HG03097 (cell line): ENCODE measurements at regions not wholly inside any gene's neighbourhood (a gene's known extent, or its start where the extent isn't known, plus 50 kb on each side); places are given as distances from the start of the nearest gene placed in this dataset.
"Not testable (repeated sequence)": the region's sequence is repeated elsewhere in the genome, so short reads cannot be mapped to it uniquely, and the experiment has no call there.

Experiments used
- ATAC-seq: cut with Tn5 transposase; IDR thresholded peaks from one replicate; pipeline ENCODE4 v1.9.1; 2021; ENCODE audit not compliant: unreplicated experiment, low FRiP score

DNA sequence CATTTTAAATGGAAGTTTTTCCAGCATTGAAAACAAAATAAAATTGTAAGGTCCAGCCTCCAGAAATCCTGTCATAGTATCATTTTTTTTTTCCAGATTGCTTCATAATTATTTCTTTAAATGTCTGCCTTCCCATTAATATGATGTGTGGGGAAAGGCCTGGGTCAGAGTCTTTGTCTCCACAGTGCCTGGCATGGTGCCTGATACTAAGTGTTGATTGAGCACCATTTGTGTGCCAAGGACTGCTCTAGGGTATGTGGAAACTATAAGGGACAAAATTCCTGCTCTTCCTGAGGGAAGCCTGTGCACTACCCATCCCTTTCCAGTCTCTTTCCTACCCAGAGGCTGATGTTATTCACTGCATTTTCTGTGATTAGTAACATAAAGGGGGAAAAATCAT is 53.1 kb upstream of the BEND4 start:
- ATAC-seq = no peak

DNA sequence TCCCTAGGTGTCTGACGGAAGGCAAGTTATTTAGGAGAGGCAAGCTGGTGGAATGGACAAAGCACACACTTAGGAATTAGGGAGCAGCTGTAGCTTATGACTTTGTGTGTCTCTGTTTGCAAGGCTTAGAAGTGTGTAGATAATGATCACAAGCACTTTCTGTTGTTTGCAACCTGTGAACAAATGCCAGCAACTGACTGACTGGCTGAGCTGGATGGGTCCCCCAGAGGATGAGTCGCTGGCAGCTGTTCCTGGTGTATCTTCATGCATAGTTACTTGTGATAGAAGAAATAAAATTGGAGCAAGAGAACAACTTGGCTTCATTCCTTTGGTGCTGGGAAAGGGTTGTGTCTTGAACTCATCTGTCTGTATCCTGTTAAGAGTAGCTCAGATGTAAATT is 64.2 kb upstream of the BEND4 start:
- ATAC-seq = no peak

DNA sequence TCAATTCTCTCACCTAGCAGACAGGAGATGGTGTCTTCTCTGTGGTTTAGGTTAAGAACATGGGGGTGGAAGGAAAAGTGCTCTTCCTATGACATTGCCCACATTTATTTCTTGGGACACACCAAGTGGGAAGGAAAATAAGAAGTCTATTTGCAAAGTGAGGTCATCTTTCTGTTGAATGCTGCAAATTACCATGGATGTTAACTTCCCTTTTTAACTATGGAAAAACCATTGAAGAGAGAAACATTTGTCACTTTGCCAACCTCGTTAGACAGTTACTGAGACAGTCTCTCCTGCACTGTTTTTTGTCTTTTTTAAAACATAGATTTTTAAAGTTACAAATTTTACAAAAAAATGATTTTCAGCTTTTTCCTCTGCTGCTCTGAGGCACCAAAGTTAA is 72.8 kb upstream of the BEND4 start:
- no peak for ATAC-seq

DNA sequence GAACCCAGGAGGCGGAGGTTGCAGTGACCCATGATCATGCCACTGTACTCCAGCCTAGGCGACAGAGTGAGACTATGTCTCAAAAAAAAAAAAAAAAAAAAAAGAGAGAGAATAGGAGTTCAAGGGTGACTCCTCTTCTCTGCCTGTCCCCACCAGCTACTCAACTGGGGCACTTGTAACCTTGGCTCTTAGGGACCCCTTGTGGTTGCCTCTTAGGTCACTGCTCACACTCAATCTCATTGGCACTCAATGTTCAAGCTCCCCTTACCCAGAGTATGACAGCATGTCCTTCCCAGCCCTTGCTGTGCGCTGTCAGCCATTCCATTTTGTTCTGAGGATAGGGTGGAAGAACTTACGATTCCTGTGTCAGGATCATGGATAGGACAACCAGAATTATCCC is 82.4 kb upstream of the BEND4 start:
- no peak for ATAC-seq

DNA sequence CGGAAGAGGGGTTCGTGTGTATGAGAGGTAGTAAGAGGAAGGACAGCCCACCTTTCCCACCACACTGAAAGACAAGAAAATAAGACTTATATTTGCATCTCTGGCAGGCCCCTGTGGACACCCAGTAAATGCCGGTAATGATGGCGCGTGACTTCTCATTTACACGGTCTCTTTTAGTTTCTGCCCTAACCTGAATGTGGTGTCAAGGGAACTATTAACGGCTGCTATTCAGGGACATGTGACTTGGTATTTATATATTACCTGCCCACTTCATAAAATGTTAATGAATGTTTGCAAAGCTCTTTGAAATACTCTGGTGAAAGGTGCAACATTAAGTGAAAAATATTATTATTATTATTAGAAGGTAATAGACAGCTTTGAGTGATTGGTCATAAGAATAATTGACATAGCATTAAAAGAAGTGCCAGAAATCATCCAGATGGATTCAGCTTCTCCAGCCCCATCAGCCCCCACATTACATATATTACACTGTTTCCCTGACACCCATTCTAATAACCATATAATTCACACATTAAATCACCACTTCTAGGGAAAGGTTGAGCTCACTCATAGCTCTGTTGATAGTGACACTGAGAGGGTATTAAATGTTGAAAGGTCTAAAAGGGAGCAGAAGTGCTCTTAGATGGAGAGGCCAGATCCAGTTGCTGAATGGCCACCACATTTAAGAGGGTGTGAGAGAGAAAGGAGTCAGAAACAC is 83.0 kb upstream of the BEND4 start:
- no peak for ATAC-seq

DNA sequence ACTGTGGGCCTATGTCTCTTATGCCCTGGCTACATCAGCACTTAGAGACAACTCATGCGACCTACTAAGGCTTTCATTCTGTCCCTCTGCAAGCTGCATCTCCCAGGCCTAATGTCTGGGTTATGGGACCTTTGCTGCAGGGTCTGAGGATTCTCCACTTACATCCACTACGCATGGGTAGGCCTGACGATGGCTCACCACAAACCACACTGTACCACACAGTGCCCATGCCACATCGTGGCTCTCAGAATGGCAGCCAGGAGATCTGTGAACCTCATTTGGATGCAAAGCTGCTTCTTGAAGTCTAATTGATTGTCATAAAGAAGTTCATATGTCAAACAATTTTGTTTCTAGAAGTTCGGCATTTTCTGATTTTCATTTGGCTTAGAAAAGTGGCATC is 84.6 kb upstream of the BEND4 start:
- no peak for ATAC-seq

DNA sequence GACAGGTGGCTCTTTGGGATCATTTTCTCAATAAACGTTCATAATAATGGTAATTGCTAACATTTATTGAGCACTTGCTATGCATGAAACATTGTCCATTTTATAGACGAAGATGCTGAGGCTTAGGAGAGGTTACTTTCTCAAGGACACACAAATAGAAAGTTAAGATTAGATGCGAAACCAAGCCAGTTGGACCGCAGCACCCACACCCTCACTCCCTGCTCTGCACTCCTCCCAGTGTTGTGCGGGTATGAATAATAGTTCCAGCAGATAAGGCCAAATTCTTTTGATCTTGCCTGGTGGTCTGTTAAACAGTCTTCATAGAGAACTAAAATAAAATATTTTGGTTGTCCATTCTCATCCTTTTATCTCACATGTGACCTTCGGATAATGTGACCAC is 85.0 kb upstream of the BEND4 start:
- ATAC-seq = no peak

DNA sequence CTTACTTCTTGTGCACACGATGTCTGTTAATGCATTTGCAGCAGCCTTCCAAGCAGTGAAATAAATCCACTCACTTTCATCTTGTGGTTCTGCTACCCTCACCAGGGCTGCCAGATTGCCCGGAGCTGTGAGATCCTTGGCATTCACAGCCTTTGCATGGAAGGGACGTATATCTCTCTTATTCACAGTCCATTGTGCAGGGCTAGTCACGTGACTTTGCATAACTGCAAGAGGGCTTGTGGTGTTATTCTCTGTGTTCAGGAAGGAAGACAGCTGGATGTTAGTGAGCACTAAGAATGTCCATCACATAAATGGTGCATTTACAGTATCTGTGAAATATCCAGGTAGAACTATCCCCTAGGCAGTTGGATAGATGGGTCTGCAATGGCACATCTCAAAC is 96.5 kb upstream of the BEND4 start:
- ATAC-seq = no peak

DNA sequence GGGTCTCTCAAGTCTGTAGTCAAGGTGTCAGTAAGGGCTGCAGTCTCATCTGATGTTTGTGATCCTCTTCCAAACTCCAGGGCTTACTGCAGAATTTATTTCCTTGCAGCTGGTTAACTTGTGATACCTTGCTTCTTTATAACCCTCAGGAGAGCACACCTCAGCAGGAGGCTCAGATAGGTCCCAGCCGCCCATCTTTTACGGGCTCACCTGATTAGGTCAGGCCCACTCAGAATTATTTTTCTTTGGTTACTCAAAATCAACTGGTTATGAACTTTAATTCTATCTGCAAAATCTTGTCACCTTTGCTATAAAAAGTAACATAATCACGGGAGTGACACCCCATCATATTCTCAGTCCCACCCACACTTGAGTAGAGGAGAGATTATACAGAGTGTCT is 99.9 kb upstream of the BEND4 start:
- ATAC-seq = no peak

DNA sequence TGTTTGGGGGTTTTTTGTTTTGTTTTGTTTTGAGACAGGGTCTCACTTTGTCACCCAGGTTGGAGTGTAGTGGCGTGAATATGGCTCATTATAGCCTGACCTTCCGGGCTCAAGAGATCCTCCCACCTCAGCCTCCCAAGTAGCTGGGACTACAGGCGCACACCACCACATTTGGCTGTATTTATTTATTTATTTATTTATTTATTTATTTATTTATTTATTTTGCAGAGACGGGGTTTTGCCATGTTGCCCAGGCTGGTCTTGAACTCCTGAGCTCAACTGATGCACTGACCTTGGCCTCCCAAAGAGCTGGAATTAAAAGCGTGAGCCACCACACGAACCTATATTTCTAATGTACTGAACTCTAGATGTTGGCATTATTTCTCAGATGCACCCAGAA is 105.2 kb upstream of the BEND4 start:
- ATAC-seq = not testable (repeated sequence)

DNA sequence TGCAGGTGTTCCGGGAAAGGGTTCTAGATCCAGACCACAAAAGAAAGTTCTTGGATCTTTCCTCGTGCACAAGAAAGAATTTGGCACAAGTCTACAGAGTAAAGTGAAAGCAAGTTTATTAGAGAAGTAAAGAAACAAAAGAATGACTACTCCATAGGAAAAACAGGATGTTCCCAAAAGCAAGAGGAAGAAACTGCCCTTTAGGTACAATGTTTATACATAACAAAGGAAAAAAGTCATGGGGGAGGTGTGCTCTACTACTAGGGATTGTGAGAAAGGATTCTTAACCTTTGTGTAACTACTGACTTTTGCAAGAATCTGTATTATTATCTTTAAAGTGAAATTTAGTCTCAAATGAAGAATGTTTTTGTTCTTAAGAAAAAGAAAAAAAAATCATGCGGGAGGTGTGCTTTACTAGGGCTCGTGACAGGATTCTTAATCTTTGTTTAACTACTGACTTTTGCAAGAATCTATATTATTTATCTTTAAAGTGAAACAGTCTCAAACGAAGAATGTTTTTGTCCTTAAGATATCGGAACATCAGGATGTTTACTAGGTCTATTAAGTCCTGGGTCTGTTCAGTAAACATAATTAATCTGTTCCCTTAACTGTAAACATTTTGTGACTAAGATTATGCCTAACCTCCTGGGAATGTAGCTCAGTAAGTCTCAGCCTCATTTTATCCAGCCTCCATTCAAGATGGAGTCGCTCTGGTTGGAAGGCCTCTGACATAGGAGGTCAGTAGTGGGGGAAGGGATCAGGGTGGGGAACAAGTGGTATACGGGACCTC is 110.4 kb upstream of the BEND4 start:
- no peak for ATAC-seq

DNA sequence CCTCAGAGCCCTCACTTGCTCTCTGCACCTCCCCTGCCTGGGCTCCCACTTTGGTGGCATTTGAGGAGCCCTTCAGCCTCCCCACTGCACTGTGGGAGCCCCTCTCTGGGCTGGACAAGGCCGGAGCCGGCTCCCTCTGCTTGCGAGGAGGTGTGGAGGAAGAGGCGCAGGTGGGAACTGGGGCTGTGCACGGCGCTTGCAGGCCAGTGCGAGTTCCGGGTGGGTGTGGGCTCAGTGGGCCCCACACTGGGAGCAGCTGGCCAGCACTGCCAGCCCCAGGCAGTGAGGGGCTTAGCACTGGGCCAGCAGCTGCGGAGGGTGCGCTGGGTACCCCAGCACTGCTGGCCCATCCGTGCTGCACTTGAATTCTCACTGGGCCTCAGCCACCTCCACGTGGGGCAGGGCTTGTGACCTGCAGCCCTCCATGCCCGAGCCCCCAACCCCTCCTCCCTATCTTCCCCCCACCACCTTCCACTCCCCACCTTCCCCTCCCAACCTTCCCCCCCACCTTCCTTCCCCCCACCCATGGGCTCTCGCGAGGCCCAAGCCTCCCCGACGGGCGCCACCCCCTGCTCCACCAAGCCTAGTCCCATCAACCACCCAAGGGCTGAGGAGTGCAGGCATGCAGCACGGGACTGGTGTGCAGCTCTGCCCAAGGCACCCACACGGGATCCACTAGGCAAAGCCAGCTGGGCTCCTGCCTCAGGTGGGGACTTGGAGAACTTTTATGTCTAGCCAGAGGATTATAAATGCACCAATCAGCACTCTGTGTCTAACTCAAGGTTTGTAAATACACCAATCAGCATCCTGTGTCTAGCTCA is 113.5 kb upstream of the BEND4 start:
- no peak for ATAC-seq

DNA sequence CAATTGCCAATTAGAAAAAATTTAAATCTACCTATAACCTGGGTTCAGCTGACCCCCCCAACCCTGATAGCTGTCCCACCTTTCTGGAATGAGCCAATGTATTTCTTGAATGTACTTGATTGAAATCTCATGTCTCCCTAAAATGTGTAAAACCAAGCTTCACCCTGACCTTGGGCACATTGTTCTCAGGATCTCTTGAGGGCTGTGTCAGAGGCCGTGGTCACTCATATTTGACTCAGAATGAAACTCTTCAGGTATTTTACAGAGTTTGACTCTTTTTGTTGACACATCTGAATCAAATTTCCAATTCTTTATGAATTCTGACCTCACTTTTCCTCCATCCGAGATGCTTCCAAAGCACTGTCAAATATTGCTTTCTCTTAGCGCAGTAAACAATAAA is 115.3 kb upstream of the BEND4 start:
- no peak for ATAC-seq

DNA sequence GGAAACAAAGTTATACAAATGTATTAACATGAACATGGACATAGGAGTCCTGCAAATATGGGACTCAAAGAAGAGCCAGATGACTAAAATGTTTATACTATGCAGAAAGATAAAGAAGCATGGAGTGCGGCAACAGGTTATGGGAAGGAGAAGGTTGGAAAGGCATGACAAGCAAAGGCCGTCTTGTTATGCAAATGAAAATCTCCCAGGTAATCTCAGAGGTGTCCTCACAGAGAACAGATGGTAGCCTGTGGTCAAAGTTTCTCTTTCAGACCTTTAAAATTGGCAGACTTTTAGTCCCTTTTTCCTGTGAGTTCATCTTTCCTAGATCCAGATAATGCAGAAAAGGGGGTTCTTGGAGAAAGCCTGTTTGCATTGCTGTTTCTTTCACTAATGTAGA is 116.4 kb upstream of the BEND4 start:
- ATAC-seq = no peak

DNA sequence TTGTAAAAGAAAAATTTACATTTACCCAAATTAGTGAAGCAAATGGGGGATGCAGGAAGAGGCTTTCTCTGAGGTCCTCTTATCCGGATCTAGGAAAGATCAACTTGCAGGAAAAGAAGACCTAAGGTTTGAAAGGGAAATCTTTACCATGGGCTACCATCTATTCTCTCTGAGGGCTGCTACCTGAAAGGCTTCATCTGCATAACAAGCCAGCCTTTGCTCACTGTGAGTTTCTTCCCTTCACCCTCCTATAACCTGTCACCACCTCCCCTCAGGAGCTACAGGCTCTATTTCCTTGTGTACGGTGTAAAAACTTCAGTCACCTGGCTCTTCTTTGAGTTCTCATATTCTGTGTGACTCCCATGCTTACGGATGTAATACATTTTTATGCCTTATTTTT is 118.6 kb upstream of the BEND4 start:
- no peak for ATAC-seq

DNA sequence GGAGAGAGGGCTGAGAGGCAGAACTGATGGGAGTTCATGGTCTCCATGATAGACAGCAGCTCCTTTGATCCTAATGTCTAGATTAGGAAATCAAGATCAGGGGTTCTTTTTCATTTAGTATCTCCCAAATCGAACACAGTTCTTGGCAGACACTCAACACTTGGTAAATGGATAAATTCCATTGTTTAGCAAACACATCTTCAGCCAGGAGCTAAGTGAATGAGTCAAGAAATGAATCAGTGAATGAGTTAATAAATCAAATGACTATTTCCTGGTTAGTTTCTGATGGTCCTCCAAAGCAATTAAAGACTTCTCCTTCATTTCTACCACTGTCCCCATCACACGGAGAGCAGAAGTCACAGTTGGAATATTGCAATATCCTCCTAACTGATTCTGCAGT is 120.0 kb upstream of the SHISA3 start:
- no peak for ATAC-seq

DNA sequence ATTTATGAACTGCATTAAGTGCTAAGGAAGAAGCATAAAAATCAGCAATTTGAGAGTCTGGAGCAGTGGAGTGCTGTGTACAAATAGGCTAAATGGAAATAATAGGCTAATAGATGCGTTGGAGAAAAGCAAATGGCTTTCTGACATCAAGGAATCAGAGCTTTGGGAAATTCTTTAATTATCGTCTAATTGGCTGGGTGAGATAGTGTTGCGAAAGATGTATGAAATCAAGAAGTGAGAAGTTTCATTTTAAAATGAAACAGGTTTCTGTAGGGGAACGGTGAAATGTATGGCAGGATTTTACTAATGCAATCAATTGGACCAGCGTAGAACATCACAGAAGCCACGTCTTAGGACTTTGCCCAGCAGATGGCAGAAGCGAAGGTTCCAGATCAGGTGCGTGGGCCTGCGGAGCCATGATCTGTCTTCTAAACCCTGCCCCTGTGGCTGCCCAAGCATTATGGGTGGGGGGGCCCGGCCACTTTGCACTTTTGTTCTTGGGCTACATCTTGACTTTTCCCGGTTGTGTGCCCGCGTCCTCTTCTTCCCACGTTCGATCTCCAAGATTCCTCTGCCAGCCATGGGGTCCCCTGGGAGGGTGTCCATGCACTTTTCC is 118.5 kb upstream of the SHISA3 start:
- no peak for ATAC-seq

DNA sequence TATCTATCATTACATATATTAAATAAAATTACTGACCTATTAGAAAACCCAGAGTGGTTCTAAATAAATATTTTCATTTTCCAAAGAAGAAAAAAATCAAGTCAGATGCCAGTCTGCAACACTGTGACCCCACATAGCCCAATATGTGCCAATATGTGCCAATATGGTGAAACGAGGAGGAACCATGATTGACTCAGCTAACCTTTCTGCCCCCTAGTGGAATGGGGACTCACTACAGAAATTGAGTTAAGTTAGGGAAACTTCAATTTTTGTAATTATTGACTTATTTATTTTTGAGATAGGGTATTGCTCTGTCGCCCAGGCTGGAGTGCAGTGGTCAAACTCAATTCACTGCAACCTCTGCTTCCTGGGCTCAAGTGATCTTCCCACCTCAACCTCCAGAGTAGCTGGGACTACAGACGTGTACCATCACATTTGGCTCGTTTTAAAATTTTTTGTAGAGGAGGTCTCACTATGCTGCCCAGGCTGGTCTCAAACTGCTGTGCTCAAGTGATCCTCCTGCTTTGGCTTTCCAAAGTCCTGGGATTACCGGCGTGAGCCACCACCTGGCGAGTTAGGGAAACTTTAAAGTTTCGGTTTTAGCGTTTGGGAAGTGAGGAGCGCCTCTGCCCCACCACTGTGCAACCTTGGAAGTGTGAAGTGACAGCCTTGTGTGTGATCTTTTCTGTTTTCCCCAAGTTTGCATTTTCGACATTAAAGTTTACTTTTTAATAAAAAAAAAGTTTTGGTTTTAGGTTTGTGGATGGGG is 116.8 kb upstream of the SHISA3 start:
- no peak for ATAC-seq

DNA sequence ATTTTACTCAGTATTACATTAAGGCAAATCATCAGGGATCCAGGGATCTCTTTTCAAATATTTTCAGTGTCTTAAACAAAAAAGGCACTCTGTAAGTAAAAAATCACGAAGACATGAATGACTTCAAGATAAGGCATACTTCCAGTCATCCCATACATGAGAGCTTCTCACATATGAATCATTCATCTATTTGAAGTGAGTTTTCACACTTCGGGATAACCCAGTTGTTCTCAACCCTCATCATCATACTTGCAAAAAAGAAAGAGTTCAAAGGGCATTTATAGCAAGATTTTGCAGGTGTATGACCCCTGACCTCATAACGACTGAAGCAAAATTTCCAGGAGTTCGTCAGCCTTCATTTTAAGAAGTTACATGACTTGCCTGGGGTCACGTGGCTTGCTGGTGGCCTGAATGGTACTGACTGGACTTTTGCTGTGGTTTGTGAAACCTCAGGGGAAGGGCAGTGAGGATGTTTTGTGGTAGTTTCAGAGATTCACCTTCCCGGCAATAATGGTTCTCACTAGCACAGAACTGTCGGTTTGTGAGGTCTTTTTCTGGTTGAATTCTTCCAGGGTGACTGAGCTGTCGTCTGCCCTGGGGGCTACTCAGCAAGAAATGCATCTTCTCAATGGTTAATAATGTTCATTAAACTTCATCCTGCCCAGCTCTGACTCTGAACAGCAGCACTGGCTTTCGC is 115.8 kb upstream of the SHISA3 start:
- peak; percentile 52 for ATAC-seq
